Uterus (tissue), 3 donors: ENCODE measurements at regions not wholly inside any gene's neighbourhood (a gene's known extent, or its start where the extent isn't known, plus 50 kb on each side); places are given as distances from the start of the nearest gene placed in this dataset.

Experiments
- DNase-seq, 2 donors: peaks; one replicate each; pipeline ENCODE4 v3.0.0-alpha.2; 2019 to 2020
- H3K27ac ChIP-seq, 2 donors: fragments of 200-600 bp; sonication (generic); 1 replicate in 1 of 2; 2 replicates in 1 of 2; pipeline ENCODE4 v1.5.1; 2016 to 2018
- H3K27me3 ChIP-seq, 2 donors: fragments of 200-600 bp; sonication (generic); one replicate each; pipeline ENCODE4 v1.5.1; 2018 to 2019; ENCODE audit warnings: control low read depth in 1 of 2
- H3K36me3 ChIP-seq, 2 donors: fragments of 200-600 bp; sonication (generic); one replicate each; pipeline ENCODE4 v1.5.1; 2019; ENCODE audit warnings: control low read depth in 1 of 2
- H3K4me1 ChIP-seq, 2 donors: fragments of 200-600 bp; sonication (generic); one replicate each; pipeline ENCODE4 v1.5.1; 2018 to 2019; ENCODE audit warnings: control low read depth in 1 of 2
- H3K4me3 ChIP-seq, 2 donors: fragments of 200-600 bp; sonication (generic); 1 replicate in 1 of 2; 2 replicates in 1 of 2; pipeline ENCODE4 v1.5.1; 2018 to 2019; ENCODE audit warnings: mild to moderate bottlenecking in 1 of 2
- H3K9me3 ChIP-seq, 2 donors: fragments of 200-600 bp; sonication (generic); one replicate each; pipeline ENCODE4 v1.5.1; 2019; ENCODE audit warnings: control low read depth in 1 of 2
- POLR2A ChIP-seq, 2 donors: fragments of 450-650 bp; IDR thresholded peaks; one replicate each; pipeline ENCODE4 v1.6.1; 2016; ENCODE audit warnings: antibody characterized with exemption in 2 of 2, mild to moderate bottlenecking in 1 of 2, moderate library complexity in 1 of 2
- intact Hi-C: fragments of 100-400 bp; cut with DNase I; formaldehyde crosslinking; loops from one replicate; pipeline ENCODE4 v1.15.1; 2023; ENCODE audit warnings: low total_unique reads
- TF ChIP-seq, protein P1 (sequence below), 4 experiments: fragments of 200-600 bp in 2 of 4; fragments of 450-650 bp in 2 of 4; sonication (generic) in 2 of 4; IDR thresholded peaks; one replicate each; pipeline ENCODE4 v1.5.1; 2016 to 2019; ENCODE audit warnings: antibody characterized with exemption in 4 of 4, mild to moderate bottlenecking in 2 of 4, moderate library complexity in 1 of 4
- donor health status: DM: yes; HTN: yes; CAD: no.

DNA sequence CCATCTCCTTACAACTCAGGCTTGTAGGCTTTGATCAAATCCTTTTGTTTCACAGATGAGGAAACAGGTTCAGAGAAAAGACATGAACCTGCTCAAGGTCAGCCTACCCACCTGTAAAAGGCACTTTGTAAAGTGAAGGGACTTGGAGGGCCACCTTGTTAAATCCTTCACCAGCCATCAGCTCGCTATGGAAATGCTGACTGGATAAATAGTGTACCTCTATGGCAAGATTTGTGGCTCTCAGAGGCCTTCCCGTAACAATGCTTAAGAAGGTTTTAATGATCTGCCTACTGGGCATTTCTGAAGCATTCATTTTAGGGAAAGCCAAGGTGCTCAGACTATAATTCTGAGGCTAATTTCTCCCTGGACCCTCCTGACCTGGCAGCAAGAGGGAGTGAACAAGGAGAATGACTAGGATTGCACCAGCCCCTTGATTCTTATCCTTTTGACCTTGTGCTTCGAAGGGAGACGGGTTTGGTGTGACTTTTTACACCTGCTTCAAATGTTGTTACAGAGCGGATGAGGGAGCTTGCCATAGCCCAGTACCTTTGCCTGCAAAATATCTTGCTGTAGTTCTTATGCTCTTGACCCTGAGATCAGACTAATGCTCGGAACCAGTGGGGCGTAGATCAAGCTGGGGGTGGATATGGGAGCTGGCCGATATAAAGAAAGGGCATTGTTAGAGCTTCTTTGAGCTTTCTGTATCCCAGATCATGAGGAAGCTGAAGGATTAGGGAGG, 90.9 kb upstream of the CXCR4 start:
- DNase-seq = no peak
- Histone ChIP-seq H3K9me3 (no peaks in the 10 kb centered on the region), H3K4me1 (no peaks in the 10 kb centered on the region), H3K27ac (no peak overlapping the region), H3K4me3 (no peak overlapping the region), H3K36me3 (no peaks in the 10 kb centered on the region), H3K27me3 (no peaks in the 10 kb centered on the region)
- intact Hi-C loops = no loop called here
- TF ChIP-seq, protein P1, sequence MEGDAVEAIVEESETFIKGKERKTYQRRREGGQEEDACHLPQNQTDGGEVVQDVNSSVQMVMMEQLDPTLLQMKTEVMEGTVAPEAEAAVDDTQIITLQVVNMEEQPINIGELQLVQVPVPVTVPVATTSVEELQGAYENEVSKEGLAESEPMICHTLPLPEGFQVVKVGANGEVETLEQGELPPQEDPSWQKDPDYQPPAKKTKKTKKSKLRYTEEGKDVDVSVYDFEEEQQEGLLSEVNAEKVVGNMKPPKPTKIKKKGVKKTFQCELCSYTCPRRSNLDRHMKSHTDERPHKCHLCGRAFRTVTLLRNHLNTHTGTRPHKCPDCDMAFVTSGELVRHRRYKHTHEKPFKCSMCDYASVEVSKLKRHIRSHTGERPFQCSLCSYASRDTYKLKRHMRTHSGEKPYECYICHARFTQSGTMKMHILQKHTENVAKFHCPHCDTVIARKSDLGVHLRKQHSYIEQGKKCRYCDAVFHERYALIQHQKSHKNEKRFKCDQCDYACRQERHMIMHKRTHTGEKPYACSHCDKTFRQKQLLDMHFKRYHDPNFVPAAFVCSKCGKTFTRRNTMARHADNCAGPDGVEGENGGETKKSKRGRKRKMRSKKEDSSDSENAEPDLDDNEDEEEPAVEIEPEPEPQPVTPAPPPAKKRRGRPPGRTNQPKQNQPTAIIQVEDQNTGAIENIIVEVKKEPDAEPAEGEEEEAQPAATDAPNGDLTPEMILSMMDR (IDR thresholded peaks at IDR 0.05) = no peak
- no peak for TF ChIP-seq POLR2A (IDR thresholded peaks at IDR 0.05)

DNA sequence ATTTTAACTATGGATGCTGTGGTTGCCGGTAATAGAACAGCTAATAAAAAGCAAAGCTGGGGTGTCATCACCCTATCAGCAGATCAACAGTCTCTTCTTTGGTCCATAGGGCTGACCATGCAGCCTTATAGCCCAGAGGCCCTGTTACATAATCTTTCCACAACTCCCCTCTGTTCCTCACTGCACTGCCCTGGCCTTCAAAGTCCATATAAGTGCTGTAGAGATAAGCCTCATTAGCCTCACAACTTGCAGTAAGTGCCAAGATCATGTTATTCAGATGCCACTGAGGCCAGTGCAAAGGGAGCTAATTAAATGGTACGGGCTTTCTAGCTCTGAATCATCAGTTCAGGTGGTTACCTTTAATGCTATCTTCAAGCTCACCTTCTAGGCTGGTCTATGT, 89.7 kb upstream of the CXCR4 start:
- Histone ChIP-seq H3K27ac (no peak overlapping the region), H3K36me3 (no peaks in the 10 kb centered on the region), H3K27me3 (no peaks in the 10 kb centered on the region), H3K9me3 (no peaks in the 10 kb centered on the region), H3K4me3 (no peak overlapping the region), H3K4me1 (no peaks in the 10 kb centered on the region)
- no peak for DNase-seq
- intact Hi-C loops = no loop called here
- TF ChIP-seq, protein P1 (IDR thresholded peaks at IDR 0.05) = no peak
- TF ChIP-seq POLR2A (IDR thresholded peaks at IDR 0.05) = no peak

DNA sequence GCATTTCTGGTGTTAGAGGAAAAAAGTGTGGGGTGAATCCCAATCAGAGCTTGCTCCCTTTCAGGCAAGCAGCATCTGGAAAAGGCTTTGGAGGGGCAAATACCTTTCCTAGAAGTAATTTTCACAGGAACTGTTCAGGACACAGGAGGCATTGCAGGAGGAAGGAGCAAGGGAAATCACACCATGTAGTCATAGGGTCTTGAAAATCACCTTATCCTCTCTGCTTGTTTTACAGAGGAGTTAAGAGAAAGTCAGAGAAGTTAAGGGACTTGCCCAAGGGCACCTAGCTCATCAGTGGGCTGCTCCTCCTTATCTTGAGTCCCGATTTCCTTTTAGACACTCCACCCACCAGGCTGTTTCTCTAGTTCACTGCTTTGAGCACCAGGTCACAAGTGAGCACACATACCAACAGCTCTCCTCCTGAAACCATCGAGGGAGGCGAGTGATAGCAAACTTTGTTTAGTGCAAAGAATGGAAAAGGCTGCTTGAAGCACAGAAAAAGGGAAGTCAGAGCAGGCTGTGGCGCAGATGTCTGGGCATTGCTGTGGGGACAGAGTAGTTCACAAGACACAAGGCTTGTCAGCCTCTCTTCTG, 89.2 kb upstream of the CXCR4 start:
- Histone ChIP-seq H3K4me1 (no peaks in the 10 kb centered on the region), H3K36me3 (no peaks in the 10 kb centered on the region), H3K9me3 (no peaks in the 10 kb centered on the region), H3K27me3 (no peaks in the 10 kb centered on the region), H3K27ac (no peak overlapping the region), H3K4me3 (no peak overlapping the region)
- TF ChIP-seq, protein P1 (IDR thresholded peaks at IDR 0.05) = no peak
- no peak for TF ChIP-seq POLR2A (IDR thresholded peaks at IDR 0.05)
- intact Hi-C loops = no loop called here
- DNase-seq = no peak

DNA sequence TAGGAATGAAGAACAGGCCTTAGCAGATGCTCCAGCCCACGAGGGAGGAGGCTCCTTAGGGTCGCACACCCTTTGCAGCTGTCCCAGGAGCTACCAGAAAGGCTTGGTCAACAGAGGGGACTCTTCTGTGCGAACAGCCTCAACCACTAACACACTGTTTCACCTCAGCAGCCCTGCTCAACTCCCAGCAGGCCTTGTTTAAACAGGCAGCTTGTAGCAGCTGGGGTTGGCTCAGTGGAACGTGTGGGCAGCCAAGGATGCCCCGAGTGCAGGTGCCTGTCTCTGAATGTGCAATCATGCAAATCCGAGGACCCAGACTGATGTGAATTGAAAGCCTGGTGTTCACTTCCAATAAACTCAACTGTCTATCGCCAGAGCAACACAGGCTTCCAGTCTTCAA, 88.7 kb upstream of the CXCR4 start:
- H3K9me3 ChIP-seq = no peaks in the 10 kb centered on the region
- no peaks in the 10 kb centered on the region for H3K27me3 ChIP-seq
- intact Hi-C loops = no loop called here
- H3K4me1 ChIP-seq = no peaks in the 10 kb centered on the region
- no peaks in the 10 kb centered on the region for H3K36me3 ChIP-seq
- H3K27ac ChIP-seq = no peak overlapping the region
- DNase-seq = no peak
- TF ChIP-seq, protein P1 (IDR thresholded peaks at IDR 0.05) = no peak
- TF ChIP-seq POLR2A (IDR thresholded peaks at IDR 0.05) = no peak
- no peak overlapping the region for H3K4me3 ChIP-seq

DNA sequence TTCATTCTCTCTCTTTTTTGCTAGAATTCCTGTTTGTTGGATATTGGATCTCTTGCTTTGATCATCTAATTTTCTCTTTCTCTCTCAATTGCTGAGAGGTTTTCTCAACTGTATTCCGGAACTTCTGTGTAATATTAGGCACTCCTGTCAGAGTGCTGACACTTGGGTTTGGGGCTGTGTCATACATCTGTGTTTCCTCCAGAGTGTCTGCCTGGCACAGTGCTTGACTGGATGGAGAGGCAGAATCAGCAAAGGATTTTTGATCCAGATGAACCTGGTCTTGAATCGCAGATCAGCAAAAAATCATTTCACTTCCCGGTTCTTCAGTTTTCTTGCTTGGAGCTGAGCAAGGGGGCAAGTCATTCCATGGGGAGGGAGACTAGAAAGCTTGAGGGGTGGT, 87.7 kb upstream of the CXCR4 start:
- no peak for TF ChIP-seq POLR2A (IDR thresholded peaks at IDR 0.05)
- TF ChIP-seq, protein P1 (IDR thresholded peaks at IDR 0.05) = no peak
- DNase-seq = no peak
- Histone ChIP-seq H3K27me3 (no peaks in the 10 kb centered on the region), H3K27ac (no peak overlapping the region), H3K9me3 (no peaks in the 10 kb centered on the region), H3K36me3 (no peaks in the 10 kb centered on the region), H3K4me3 (no peak overlapping the region), H3K4me1 (no peaks in the 10 kb centered on the region)
- intact Hi-C loops = no loop called here
